Chondrocyte (in vitro differentiated cells): ENCODE measurements at regions not wholly inside any gene's neighbourhood (a gene's known extent, or its start where the extent isn't known, plus 50 kb on each side); places are given as distances from the start of the nearest gene placed in this dataset.
"Not testable (repeated sequence)": the region's sequence is repeated elsewhere in the genome, so short reads cannot be mapped to it uniquely, and the experiment has no call there.

ENCODE experiments used
- DNase-seq: peaks from one replicate; pipeline ENCODE4 v3.0.0; 2021; ENCODE audit warnings: mixed read lengths, low spot score
- H3K27ac Mint-ChIP-seq: one replicate; pipeline ENCODE4 v1.8.0; 2021; ENCODE audit warnings: mild to moderate bottlenecking, moderate library complexity, mixed read lengths; ENCODE audit not compliant: unreplicated experiment
- H3K27me3 Mint-ChIP-seq: 2 replicates; pipeline ENCODE4 v1.8.0; 2021; ENCODE audit warnings: low read depth, mixed read lengths
- H3K36me3 Mint-ChIP-seq: 2 replicates; pipeline ENCODE4 v1.8.0; 2021; ENCODE audit warnings: low read depth, mixed read lengths
- H3K4me1 Mint-ChIP-seq: 2 replicates; pipeline ENCODE4 v1.8.0; 2021; ENCODE audit warnings: low read depth, mild to moderate bottlenecking, mixed read lengths
- H3K4me3 Mint-ChIP-seq: one replicate; pipeline ENCODE4 v1.8.0; 2021; ENCODE audit warnings: mild to moderate bottlenecking, moderate library complexity, mixed read lengths; ENCODE audit not compliant: unreplicated experiment
- H3K9me3 Mint-ChIP-seq: 2 replicates; pipeline ENCODE4 v1.8.0; 2021; ENCODE audit warnings: low read depth, mixed read lengths
- CTCF ChIP-seq: fragments of 200-600 bp; sonication (generic); IDR thresholded peaks from 2 replicates; pipeline ENCODE4 v1.5.0; 2021; ENCODE audit warnings: antibody characterized with exemption, mild to moderate bottlenecking, moderate library complexity

GRCh38 chr13:18628428-18628827 is 553.2 kb downstream of the TUBA3C start:
- Mint-ChIP-seq H3K4me1 (no peaks in the 10 kb centered on the region), H3K27ac (no peak overlapping the region), H3K36me3 (no peaks in the 10 kb centered on the region), H3K27me3 (no peaks in the 10 kb centered on the region), H3K4me3 (no peak overlapping the region), H3K9me3 (peaks cover 16% of the 10 kb centered on the region)
- DNase-seq: no peak
- no peak for TF ChIP-seq CTCF

GRCh38 chr13:18624061-18624460 is 557.6 kb downstream of the TUBA3C start:
- not testable (repeated sequence) for H3K27ac Mint-ChIP-seq, H3K4me1 Mint-ChIP-seq, H3K36me3 Mint-ChIP-seq, DNase-seq, H3K27me3 Mint-ChIP-seq, H3K4me3 Mint-ChIP-seq
- H3K9me3 Mint-ChIP-seq: peaks cover 13% of the 10 kb centered on the region

- not testable (repeated sequence) for H3K27ac Mint-ChIP-seq, H3K27me3 Mint-ChIP-seq, DNase-seq, H3K9me3 Mint-ChIP-seq, H3K36me3 Mint-ChIP-seq, H3K4me1 Mint-ChIP-seq, H3K4me3 Mint-ChIP-seq
These were observed 563.2 kb downstream of the TUBA3C start for GRCh38 chr13:18618442-18618841.

- H3K4me3 Mint-ChIP-seq, DNase-seq, H3K27ac Mint-ChIP-seq, H3K4me1 Mint-ChIP-seq, H3K27me3 Mint-ChIP-seq, H3K36me3 Mint-ChIP-seq: not testable (repeated sequence)
- H3K9me3 Mint-ChIP-seq: peaks cover 16% of the 10 kb centered on the region
These were observed 571.1 kb downstream of the TUBA3C start for GRCh38 chr13:18610476-18610875.

DNA sequence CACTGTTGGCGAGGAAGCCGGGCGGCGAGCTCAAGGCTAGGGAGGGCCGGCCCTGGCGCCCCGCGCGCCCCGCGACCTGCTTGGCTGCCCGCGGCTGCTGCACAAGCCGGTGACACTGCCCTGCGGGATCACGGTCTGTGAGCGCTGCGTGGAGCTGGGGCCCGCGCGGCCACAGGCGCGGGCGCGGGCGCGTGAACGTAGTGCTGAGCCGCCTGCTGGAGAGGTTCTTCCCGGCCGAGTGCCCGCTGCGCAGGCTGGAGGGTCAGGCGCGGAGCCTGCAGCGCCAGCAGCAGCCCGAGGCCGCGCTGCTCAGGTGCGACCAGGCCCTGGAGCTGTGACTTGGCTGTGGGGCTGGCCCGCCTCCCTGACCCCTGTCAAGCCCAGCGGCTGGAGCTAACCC is 572.3 kb downstream of the TUBA3C start:
- H3K27me3 Mint-ChIP-seq, H3K4me1 Mint-ChIP-seq, DNase-seq, H3K27ac Mint-ChIP-seq, H3K4me3 Mint-ChIP-seq, H3K36me3 Mint-ChIP-seq: not testable (repeated sequence)
- H3K9me3 Mint-ChIP-seq: peaks cover 14% of the 10 kb centered on the region

DNA sequence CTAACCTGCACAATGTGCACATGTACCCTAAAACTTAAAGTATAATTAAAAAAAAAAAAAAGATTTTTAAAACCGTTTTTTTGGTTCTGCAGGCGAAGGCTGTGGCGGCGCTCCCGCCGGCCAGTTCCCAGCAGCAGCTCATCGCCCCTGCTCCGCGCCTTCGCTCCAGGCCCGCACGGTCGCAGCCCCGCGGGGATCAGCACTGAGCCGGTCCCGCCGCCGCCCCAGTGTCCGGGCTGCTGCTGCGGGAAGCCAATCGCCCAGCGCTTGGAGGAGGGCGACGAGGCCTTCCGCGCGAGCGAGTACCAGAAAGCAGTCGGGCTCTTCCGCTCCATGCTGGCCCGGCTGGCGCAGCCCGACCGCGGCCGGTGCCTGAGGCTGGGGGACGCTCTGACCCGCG is 572.8 kb downstream of the TUBA3C start:
- not testable (repeated sequence) for DNase-seq, H3K27ac Mint-ChIP-seq, H3K4me3 Mint-ChIP-seq, H3K36me3 Mint-ChIP-seq, H3K27me3 Mint-ChIP-seq, H3K4me1 Mint-ChIP-seq
- peaks cover 14% of the 10 kb centered on the region for H3K9me3 Mint-ChIP-seq

DNA sequence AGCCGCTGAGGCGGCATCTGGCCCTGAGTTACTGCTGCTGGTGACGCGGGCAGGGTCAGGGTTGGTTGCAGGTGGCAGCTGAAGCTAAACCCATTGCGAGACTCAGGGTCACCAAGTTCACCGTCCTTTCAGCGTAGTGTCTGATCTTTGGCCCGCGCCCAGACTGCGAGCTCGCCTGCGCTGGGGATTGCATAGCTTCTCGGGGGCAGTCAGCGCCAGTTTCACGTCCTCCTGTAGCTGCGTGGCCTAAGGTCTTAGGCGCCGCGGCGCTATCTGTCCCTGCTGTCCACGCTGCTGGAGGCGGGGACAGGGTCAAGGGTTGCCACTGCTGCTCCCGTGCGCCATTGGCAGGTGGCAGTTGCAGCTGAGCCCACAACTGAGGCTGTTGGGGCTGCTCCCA is 581.3 kb downstream of the TUBA3C start:
- H3K36me3 Mint-ChIP-seq, H3K27ac Mint-ChIP-seq, H3K4me3 Mint-ChIP-seq, H3K27me3 Mint-ChIP-seq, H3K4me1 Mint-ChIP-seq, DNase-seq: not testable (repeated sequence)
- H3K9me3 Mint-ChIP-seq: peaks cover 12% of the 10 kb centered on the region

GRCh38 chr13:18599791-18600211 is 581.8 kb downstream of the TUBA3C start:
- not testable (repeated sequence) for H3K27me3 Mint-ChIP-seq, DNase-seq, H3K4me3 Mint-ChIP-seq, H3K27ac Mint-ChIP-seq, H3K36me3 Mint-ChIP-seq, H3K4me1 Mint-ChIP-seq
- peaks cover 14% of the 10 kb centered on the region for H3K9me3 Mint-ChIP-seq

DNA sequence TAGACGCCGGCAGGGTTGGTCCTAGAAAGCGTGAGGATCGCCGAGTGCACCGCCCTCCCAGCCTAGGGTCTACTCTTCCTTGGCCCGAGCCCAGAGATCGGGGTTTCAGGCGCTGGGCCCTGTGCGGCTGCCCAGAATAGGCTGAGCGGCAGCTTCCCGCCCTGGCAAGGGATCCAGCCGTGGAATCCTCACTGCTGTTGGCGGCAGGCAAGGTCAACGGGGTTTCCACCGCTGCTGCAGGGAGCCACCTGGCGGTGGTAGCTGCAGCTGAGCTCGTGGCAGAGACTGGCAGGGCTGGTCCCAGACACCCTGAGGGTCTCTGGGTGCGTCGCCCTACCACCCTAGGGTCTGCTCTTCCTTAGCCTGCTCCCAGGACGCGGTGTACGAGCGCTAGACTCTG is 583.1 kb downstream of the TUBA3C start:
- not testable (repeated sequence) for H3K4me3 Mint-ChIP-seq, H3K27ac Mint-ChIP-seq, H3K27me3 Mint-ChIP-seq, H3K36me3 Mint-ChIP-seq, DNase-seq, H3K4me1 Mint-ChIP-seq
- peaks cover 22% of the 10 kb centered on the region for H3K9me3 Mint-ChIP-seq

GRCh38 chr13:18597940-18598339 is 583.7 kb downstream of the TUBA3C start:
- H3K9me3 Mint-ChIP-seq: peaks cover 19% of the 10 kb centered on the region
- not testable (repeated sequence) for H3K4me1 Mint-ChIP-seq

DNA sequence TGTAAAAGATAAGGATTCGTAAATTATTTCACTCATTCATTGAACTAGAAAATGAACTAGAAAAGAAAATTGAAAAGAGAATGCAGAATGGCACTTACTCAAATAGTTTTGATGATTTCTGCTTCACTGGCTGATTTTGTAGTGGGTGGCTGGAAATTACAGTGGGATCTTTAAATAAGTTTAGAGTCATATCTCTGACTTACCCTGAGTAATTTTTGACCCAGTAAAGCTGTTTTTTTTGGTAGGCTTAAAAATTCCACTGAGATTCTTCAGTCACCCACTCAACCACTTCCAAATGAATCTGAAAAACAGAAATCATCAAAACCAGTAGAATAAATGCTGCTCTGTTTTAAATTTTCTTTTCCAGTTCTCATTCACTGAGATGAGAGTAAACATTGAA is 604.5 kb downstream of the TUBA3C start:
- not testable (repeated sequence) for DNase-seq, H3K4me1 Mint-ChIP-seq, H3K9me3 Mint-ChIP-seq, H3K36me3 Mint-ChIP-seq, H3K27me3 Mint-ChIP-seq, H3K4me3 Mint-ChIP-seq, H3K27ac Mint-ChIP-seq

More at GRCh38 chr13:18597940-18598339, 583.7 kb downstream of the TUBA3C start:
- not testable (repeated sequence) for H3K4me3 Mint-ChIP-seq, H3K27ac Mint-ChIP-seq, H3K27me3 Mint-ChIP-seq, H3K36me3 Mint-ChIP-seq, DNase-seq

GRCh38 chr13:18567890-18568289 is 613.7 kb downstream of the TUBA3C start:
- not testable (repeated sequence) for H3K4me3 Mint-ChIP-seq, H3K9me3 Mint-ChIP-seq, H3K4me1 Mint-ChIP-seq, H3K36me3 Mint-ChIP-seq, H3K27me3 Mint-ChIP-seq, H3K27ac Mint-ChIP-seq
- peak; percentile 38 for DNase-seq
